ENCODE measurements at regions not wholly inside any gene's neighbourhood (a gene's known extent, or its start where the extent isn't known, plus 50 kb on each side); places are given as distances from the start of the nearest gene placed in this dataset.

GRCh38 chr4:166637816-166638215 lies 596.5 kb downstream of the SPOCK3 start:
- intact Hi-C loops (cut with micrococcal nuclease), result no loop called here
- CTCF ChIA-PET, result no interaction called here

GRCh38 chr4:166655231-166655630 lies 579.1 kb downstream of the SPOCK3 start:
- Histone ChIP-seq H2AFZ (ENCODE audit: insufficient read depth, low read depth, low read length, poor library complexity, severe bottlenecking) (no peak overlapping the region), H3K4me3 (ENCODE audit: control extremely low read depth in 1 of 5, extremely low read depth in 1 of 5, insufficient read depth in 1 of 5, low read depth in 2 of 5, low read length in 4 of 5) (no peak overlapping the region), H4K20me1 (ENCODE audit: control insufficient read depth, insufficient read depth, low read length, poor library complexity, severe bottlenecking) (no peaks in the 10 kb centered on the region), H3K27ac (ENCODE audit: low read length in 2 of 2) (no peak overlapping the region), H3K27me3 (replicated peaks in 1 of 4; ENCODE audit: control extremely low read depth in 1 of 4, control insufficient read depth in 3 of 4, insufficient read depth in 4 of 4, low read length in 3 of 4) (no peaks in the 10 kb centered on the region), H3K79me2 (ENCODE audit: control insufficient read depth, insufficient read depth, low read length) (no peaks in the 10 kb centered on the region), H3K36me3 (replicated peaks in 1 of 2; ENCODE audit: control extremely low read depth in 1 of 2, control insufficient read depth in 1 of 2, extremely low read depth in 1 of 2, insufficient read depth in 2 of 2, low read length in 1 of 2) (no peaks in the 10 kb centered on the region), H3K9me3 (ENCODE audit: control extremely low read depth in 1 of 3, control insufficient read depth in 2 of 3, insufficient read depth in 1 of 3, low read length in 2 of 3) (no peaks in the 10 kb centered on the region), H3K4me1 (ENCODE audit: control insufficient read depth in 2 of 2, insufficient read depth in 2 of 2, low read length in 2 of 2) (no peaks in the 10 kb centered on the region), H3K9ac (ENCODE audit: low read length) (no peak overlapping the region), H3K4me2 (replicated peaks; ENCODE audit: low read depth, low read length, poor library complexity, severe bottlenecking) (no peak overlapping the region)
- no peak for DNase-seq
- ChIA-PET POLR2A (no interaction called here), CTCF (no interaction called here)
- TF ChIP-seq CTCF (IDR thresholded peaks at IDR 0.05) (no peak), EZH2 (IDR thresholded peaks at IDR 0.05; ENCODE audit: borderline replicate concordance, insufficient read depth, low read depth, low read length, poor library complexity, severe bottlenecking) (no peak)
- Mint-ChIP-seq H3K4me1 (no peaks in the 10 kb centered on the region), H3K27me3 (no peaks in the 10 kb centered on the region), H3K4me3 (no peak overlapping the region), H3K27ac (no peak overlapping the region), H3K9me3 (ENCODE audit: insufficient read depth) (no peaks in the 10 kb centered on the region)
- no CpG with 5 or more reads among the region's 1 CpG for WGBS (ENCODE audit: insufficient coverage)
- no peak for ATAC-seq (ENCODE audit: low read depth)
- intact Hi-C loops (cut with micrococcal nuclease), result no loop called here

More at GRCh38 chr4:166637816-166638215, 596.5 kb downstream of the SPOCK3 start:
- no peak overlapping the region for H3K4me2 ChIP-seq (replicated peaks; ENCODE audit: low read depth, low read length, poor library complexity, severe bottlenecking)
- no peak overlapping the region for H3K27ac Mint-ChIP-seq
- no peak overlapping the region for H3K4me3 ChIP-seq (ENCODE audit: control extremely low read depth in 1 of 5, extremely low read depth in 1 of 5, insufficient read depth in 1 of 5, low read depth in 2 of 5, low read length in 4 of 5)
- no peak overlapping the region for H3K4me3 Mint-ChIP-seq
- DNase-seq, result no peak
- H3K4me1 ChIP-seq (ENCODE audit: control insufficient read depth in 2 of 2, insufficient read depth in 2 of 2, low read length in 2 of 2), result no peaks in the 10 kb centered on the region
- no peaks in the 10 kb centered on the region for H3K4me1 Mint-ChIP-seq
- no peaks in the 10 kb centered on the region for H3K9me3 Mint-ChIP-seq (ENCODE audit: insufficient read depth)
- H4K20me1 ChIP-seq (ENCODE audit: control insufficient read depth, insufficient read depth, low read length, poor library complexity, severe bottlenecking), result no peaks in the 10 kb centered on the region
- no peak for ATAC-seq (ENCODE audit: low read depth)
- TF ChIP-seq EZH2 (IDR thresholded peaks at IDR 0.05; ENCODE audit: borderline replicate concordance, insufficient read depth, low read depth, low read length, poor library complexity, severe bottlenecking) (no peak), CTCF (IDR thresholded peaks at IDR 0.05) (no peak)
- H3K79me2 ChIP-seq (ENCODE audit: control insufficient read depth, insufficient read depth, low read length), result no peaks in the 10 kb centered on the region
- H3K27ac ChIP-seq (ENCODE audit: low read length in 2 of 2), result no peak overlapping the region
- POLR2A ChIA-PET, result no interaction called here
- H3K9me3 ChIP-seq (ENCODE audit: control extremely low read depth in 1 of 3, control insufficient read depth in 2 of 3, insufficient read depth in 1 of 3, low read length in 2 of 3), result peaks cover 0 to 4% (median 0%) of the 10 kb centered on the region in 3 donors
- no peaks in the 10 kb centered on the region for H3K27me3 ChIP-seq (replicated peaks in 1 of 4; ENCODE audit: control extremely low read depth in 1 of 4, control insufficient read depth in 3 of 4, insufficient read depth in 4 of 4, low read length in 3 of 4)
- H2AFZ ChIP-seq (ENCODE audit: insufficient read depth, low read depth, low read length, poor library complexity, severe bottlenecking), result no peak overlapping the region
- whole genome bisulfite sequencing (ENCODE audit: insufficient coverage), result 65% methylated on average over 2 of the region's 2 CpGs
- H3K9ac ChIP-seq (ENCODE audit: low read length), result no peak overlapping the region
- no peaks in the 10 kb centered on the region for H3K36me3 ChIP-seq (replicated peaks in 1 of 2; ENCODE audit: control extremely low read depth in 1 of 2, control insufficient read depth in 1 of 2, extremely low read depth in 1 of 2, insufficient read depth in 2 of 2, low read length in 1 of 2)
- no peaks in the 10 kb centered on the region for H3K27me3 Mint-ChIP-seq
